ENCODE measurements at regions not wholly inside any gene's neighbourhood (a gene's known extent, or its start where the extent isn't known, plus 50 kb on each side); places are given as distances from the start of the nearest gene placed in this dataset.
A peak's percentile ranks its signal among the peaks of the same experiment; 100 is the strongest.

GRCh38 chr5:88583471-88583870, 299.5 kb downstream of the MEF2C start:
- Histone ChIP-seq H3K27me3 (ENCODE audit: insufficient read depth, low read length) (no peaks in the 10 kb centered on the region), H3K4me1 (ENCODE audit: insufficient read depth, low read length) (no peaks in the 10 kb centered on the region), H3K56ac (ENCODE audit: insufficient read length, low read depth, low read length) (no peak overlapping the region), H2BK15ac (ENCODE audit: low read depth, low read length) (no peak overlapping the region), H4K5ac (ENCODE audit: insufficient read length, low read depth, low read length) (no peak overlapping the region), H4K8ac (replicated peaks; ENCODE audit: insufficient read length, low read depth, low read length) (no peak overlapping the region), H3K4me2 (ENCODE audit: insufficient read depth, insufficient read length, low read length) (no peak overlapping the region), H3K14ac (ENCODE audit: insufficient read depth, low read length) (no peak overlapping the region), H3K18ac (ENCODE audit: insufficient read length, low read depth, low read length) (no peak overlapping the region), H3K9me3 (ENCODE audit: control insufficient read depth, low read depth, low read length) (no peaks in the 10 kb centered on the region), H2BK20ac (ENCODE audit: low read depth, low read length, poor library complexity, severe bottlenecking) (no peak overlapping the region), H3K27ac (ENCODE audit: insufficient read length, low read depth, low read length) (no peak overlapping the region), H2BK12ac (ENCODE audit: insufficient read length, low read depth, low read length) (peak overlapping the region; percentile 72), H3T11ph (ENCODE audit: low read length) (no peak overlapping the region), H3K9ac (ENCODE audit: extremely low read depth, insufficient read length, low read length) (no peak overlapping the region), H3K23ac (ENCODE audit: insufficient read length, low read depth, low read length) (no peak overlapping the region), H2AFZ (ENCODE audit: low read length) (no peak overlapping the region), H3K79me1 (ENCODE audit: insufficient read depth, low read depth, low read length, poor library complexity, severe bottlenecking) (no peaks in the 10 kb centered on the region), H4K20me1 (ENCODE audit: control insufficient read depth, insufficient read depth, insufficient read length) (no peaks in the 10 kb centered on the region), H4K91ac (ENCODE audit: insufficient read length, low read depth, low read length) (no peak overlapping the region), H2BK120ac (ENCODE audit: low read depth, low read length, poor library complexity, severe bottlenecking) (no peak overlapping the region), H3K79me2 (ENCODE audit: insufficient read depth, low read length) (no peaks in the 10 kb centered on the region), H2AK5ac (ENCODE audit: insufficient read length, low read length) (no peak overlapping the region), H3K23me2 (ENCODE audit: insufficient read length, low read depth, low read length, poor library complexity, severe bottlenecking) (no peaks in the 10 kb centered on the region), H2BK5ac (ENCODE audit: insufficient read length, low read length) (no peak overlapping the region), H3K4ac (ENCODE audit: low read depth, low read length) (no peak overlapping the region)
- no peaks in the 10 kb centered on the region for H3K27me3 Mint-ChIP-seq (ENCODE audit: low read depth)
- H3K27ac Mint-ChIP-seq: no peak overlapping the region
- DNase-seq: no peak
- H3K36me3 Mint-ChIP-seq (ENCODE audit: insufficient read depth in 1 of 3, low read depth in 3 of 3): peaks cover 0 to 5% (median 0%) of the 10 kb centered on the region in 3 experiments; a peak in 1 of 7 replicates
- H3K4me3 Mint-ChIP-seq: no peak overlapping the region
- H3K9me3 Mint-ChIP-seq: peaks cover 5% of the 10 kb centered on the region in 2 experiments
- no CpG with 5 or more reads among the region's 1 CpG for WGBS (ENCODE audit: extremely low coverage, insufficient read length, low lambda C conversion rate)
- no peak for TF ChIP-seq CTCF (conservative IDR thresholded peaks at IDR 0.05)
- H3K4me1 Mint-ChIP-seq: no peaks in the 10 kb centered on the region
